H9 (cell line): ENCODE measurements at regions not wholly inside any gene's neighbourhood (a gene's known extent, or its start where the extent isn't known, plus 50 kb on each side); places are given as distances from the start of the nearest gene placed in this dataset.

Experiments
- DNase-seq: peaks from one replicate; pipeline ENCODE4 v3.0.0-alpha.2; 2017
- H2AFZ ChIP-seq: one replicate; pipeline ENCODE4 v1.6.1; 2013; ENCODE audit warnings: mild to moderate bottlenecking, low read length, control low read depth, moderate library complexity
- H2AK5ac ChIP-seq: 2 replicates; pipeline ENCODE4 v1.6.1; 2013; ENCODE audit warnings: low read length, control low read depth, mixed read lengths; ENCODE audit not compliant: insufficient read length
- H2BK120ac ChIP-seq: one replicate; pipeline ENCODE4 v1.6.1; 2013; ENCODE audit warnings: low read depth, mild to moderate bottlenecking, low read length, control low read depth, inconsistent platforms; ENCODE audit not compliant: poor library complexity, severe bottlenecking
- H2BK12ac ChIP-seq: 2 replicates; pipeline ENCODE4 v1.6.1; 2013; ENCODE audit warnings: low read length, control low read depth, mixed read lengths, low read depth; ENCODE audit not compliant: insufficient read length
- H2BK15ac ChIP-seq: 2 replicates; pipeline ENCODE4 v1.6.1; 2013; ENCODE audit warnings: low read depth, low read length, control low read depth
- H2BK20ac ChIP-seq: one replicate; pipeline ENCODE4 v1.6.1; 2013; ENCODE audit warnings: low read depth, mild to moderate bottlenecking, low read length, control low read depth, inconsistent platforms; ENCODE audit not compliant: poor library complexity, severe bottlenecking
- H2BK5ac ChIP-seq: 2 replicates; pipeline ENCODE4 v1.6.1; 2013; ENCODE audit warnings: low read length, control low read depth, mixed read lengths; ENCODE audit not compliant: insufficient read length
- H3K14ac ChIP-seq: 2 replicates; pipeline ENCODE4 v1.6.1; 2013; ENCODE audit warnings: low read length, control low read depth; ENCODE audit not compliant: insufficient read depth
- H3K18ac ChIP-seq: 2 replicates; pipeline ENCODE4 v1.6.1; 2013; ENCODE audit warnings: low read depth, mild to moderate bottlenecking, mixed read lengths, low read length, control low read depth; ENCODE audit not compliant: insufficient read length
- H3K23ac ChIP-seq: 2 replicates; pipeline ENCODE4 v1.6.1; 2013; ENCODE audit warnings: low read length, control low read depth, mixed read lengths, low read depth; ENCODE audit not compliant: insufficient read length
- H3K23me2 ChIP-seq: 2 replicates; pipeline ENCODE4 v1.6.1; 2013; ENCODE audit warnings: low read depth, mild to moderate bottlenecking, mixed read lengths, low read length, control low read depth; ENCODE audit not compliant: insufficient read length, poor library complexity, severe bottlenecking
- H3K27ac ChIP-seq: 2 replicates; pipeline ENCODE4 v1.5.1; 2013; ENCODE audit warnings: low read length, control low read depth, mixed read lengths, low read depth; ENCODE audit not compliant: insufficient read length
- H3K27me3 ChIP-seq: 2 replicates; pipeline ENCODE4 v1.6.1; 2013; ENCODE audit warnings: low read length, control low read depth, inconsistent platforms; ENCODE audit not compliant: insufficient read depth
- H3K4ac ChIP-seq: 2 replicates; pipeline ENCODE4 v1.6.1; 2013; ENCODE audit warnings: low read depth, mild to moderate bottlenecking, control low read depth, inconsistent platforms, low read length, moderate library complexity
- H3K4me1 ChIP-seq: 2 replicates; pipeline ENCODE4 v1.6.1; 2013; ENCODE audit warnings: low read length, control low read depth, inconsistent platforms; ENCODE audit not compliant: insufficient read depth
- H3K4me2 ChIP-seq: 2 replicates; pipeline ENCODE4 v1.6.1; 2013; ENCODE audit warnings: low read length, control low read depth, mixed read lengths; ENCODE audit not compliant: insufficient read length, insufficient read depth
- H3K56ac ChIP-seq: 2 replicates; pipeline ENCODE4 v1.6.1; 2013; ENCODE audit warnings: low read depth, mild to moderate bottlenecking, mixed read lengths, low read length, control low read depth; ENCODE audit not compliant: insufficient read length
- H3K79me1 ChIP-seq: 2 replicates; pipeline ENCODE4 v1.6.1; 2013; ENCODE audit warnings: low read depth, mild to moderate bottlenecking, moderate library complexity, low read length, control low read depth, inconsistent platforms; ENCODE audit not compliant: insufficient read depth, poor library complexity, severe bottlenecking
- H3K79me2 ChIP-seq: 2 replicates; pipeline ENCODE4 v1.6.1; 2013; ENCODE audit warnings: low read length, control low read depth, inconsistent platforms; ENCODE audit not compliant: insufficient read depth
- H3K9ac ChIP-seq: 2 replicates; pipeline ENCODE4 v1.6.1; 2013; ENCODE audit warnings: low read length, control low read depth, mixed read lengths; ENCODE audit not compliant: insufficient read length; ENCODE audit errors: extremely low read depth
- H3K9me3 ChIP-seq: one replicate; pipeline ENCODE4 v1.6.1; 2013; ENCODE audit warnings: low read depth, low read length, inconsistent platforms; ENCODE audit not compliant: control insufficient read depth
- H3T11ph ChIP-seq: one replicate; pipeline ENCODE4 v1.6.1; 2013; ENCODE audit warnings: mild to moderate bottlenecking, low read length, control low read depth, inconsistent platforms
- H4K20me1 ChIP-seq: one replicate; pipeline ENCODE4 v1.6.1; 2013; ENCODE audit not compliant: control insufficient read depth, insufficient read length, insufficient read depth
- H4K5ac ChIP-seq: 2 replicates; pipeline ENCODE4 v1.6.1; 2013; ENCODE audit warnings: low read depth, mild to moderate bottlenecking, mixed read lengths, low read length, control low read depth; ENCODE audit not compliant: insufficient read length
- H4K8ac ChIP-seq: replicated peaks from 2 replicates; pipeline ENCODE4 v1.6.1; 2013; ENCODE audit warnings: low read length, control low read depth, mixed read lengths, low read depth; ENCODE audit not compliant: insufficient read length
- H4K91ac ChIP-seq: 2 replicates; pipeline ENCODE4 v1.6.1; 2013; ENCODE audit warnings: low read depth, mild to moderate bottlenecking, moderate library complexity, mixed read lengths, low read length, control low read depth; ENCODE audit not compliant: insufficient read length
- H3K27ac Mint-ChIP-seq, 3 experiments: 2 replicates in 2 of 3; 3 replicates in 1 of 3; pipeline ENCODE4 v1.8.0; 2020 to 2021; ENCODE audit warnings: mixed read lengths in 3 of 3, mild to moderate bottlenecking in 1 of 3, moderate library complexity in 1 of 3
- H3K27me3 Mint-ChIP-seq: 2 replicates; pipeline ENCODE4 v1.8.0; 2021; ENCODE audit warnings: low read depth, mild to moderate bottlenecking, moderate library complexity, mixed read lengths
- H3K36me3 Mint-ChIP-seq, 3 experiments: 2 replicates in 2 of 3; 3 replicates in 1 of 3; pipeline ENCODE4 v1.8.0; 2020 to 2021; ENCODE audit warnings: low read depth in 3 of 3, mixed read lengths in 3 of 3; ENCODE audit not compliant: insufficient read depth in 1 of 3
- H3K4me1 Mint-ChIP-seq, 2 experiments: 2 replicates each; pipeline ENCODE4 v1.8.0; 2020; ENCODE audit warnings: mixed read lengths in 2 of 2
- H3K4me3 Mint-ChIP-seq, 2 experiments: 2 replicates in 1 of 2; 3 replicates in 1 of 2; pipeline ENCODE4 v1.8.0; 2020 to 2021; ENCODE audit warnings: mild to moderate bottlenecking in 2 of 2, mixed read lengths in 2 of 2, moderate library complexity in 1 of 2
- H3K9me3 Mint-ChIP-seq, 2 experiments: 2 replicates in 1 of 2; 3 replicates in 1 of 2; pipeline ENCODE4 v1.8.0; 2020; ENCODE audit warnings: mild to moderate bottlenecking in 2 of 2, mixed read lengths in 2 of 2, moderate library complexity in 1 of 2
- CTCF ChIP-seq: fragments of 200-600 bp; sonication (generic); conservative IDR thresholded peaks from 3 replicates; pipeline ENCODE4 v1.8.0; 2021; ENCODE audit warnings: antibody characterized with exemption, mild to moderate bottlenecking
- WGBS: extraction: QIAGEN DNeasy Blood & Tissue Kit; methylation state at CpG from one replicate; pipeline ENCODE4 v1.1.7; 2013; ENCODE audit warnings: missing lambda C conversion rate, low lambda C conversion rate, mixed read lengths; ENCODE audit not compliant: insufficient read length; ENCODE audit errors: extremely low coverage; 5-methylcytosine and 5-hydroxymethylcytosine counted together

- H4K20me1 ChIP-seq: no peaks in the 10 kb centered on the region
- H3K14ac ChIP-seq: no peak overlapping the region
- no peak overlapping the region for H3K56ac ChIP-seq
- Mint-ChIP-seq H3K27me3 (peaks cover 1% of the 10 kb centered on the region; the same call in 1 of the 2 replicates), H3K4me1 (no peaks in the 10 kb centered on the region), H3K9me3 (no peaks in the 10 kb centered on the region; a peak in 1 of 5 replicates), H3K4me3 (no peak overlapping the region), H3K36me3 (no peaks in the 10 kb centered on the region), H3K27ac (no peak overlapping the region)
- TF ChIP-seq CTCF: no peak
- no peaks in the 10 kb centered on the region for H3K4me1 ChIP-seq
- no peaks in the 10 kb centered on the region for H3K79me2 ChIP-seq
- H2AFZ ChIP-seq: no peak overlapping the region
- H2BK12ac ChIP-seq: no peak overlapping the region
- H3K9ac ChIP-seq: no peak overlapping the region
- no peak overlapping the region for H4K8ac ChIP-seq
- no peak overlapping the region for H4K5ac ChIP-seq
- H4K91ac ChIP-seq: no peak overlapping the region
- no peak overlapping the region for H3K4ac ChIP-seq
- no peaks in the 10 kb centered on the region for H3K27me3 ChIP-seq
- no peak for DNase-seq
- H3K27ac ChIP-seq: no peak overlapping the region
- H2AK5ac ChIP-seq: no peak overlapping the region
- H3T11ph ChIP-seq: no peak overlapping the region
- WGBS: no CpG with 5 or more reads among the region's 3 CpGs
- no peak overlapping the region for H2BK20ac ChIP-seq
- H2BK15ac ChIP-seq: no peak overlapping the region
- no peak overlapping the region for H3K23ac ChIP-seq
- H3K23me2 ChIP-seq: no peaks in the 10 kb centered on the region
- no peaks in the 10 kb centered on the region for H3K9me3 ChIP-seq
- no peak overlapping the region for H3K18ac ChIP-seq
- H3K4me2 ChIP-seq: no peak overlapping the region
- no peak overlapping the region for H2BK5ac ChIP-seq
- H2BK120ac ChIP-seq: no peak overlapping the region
- H3K79me1 ChIP-seq: no peaks in the 10 kb centered on the region
Measured at GRCh38 chr12:13630354-13630753, 351.0 kb downstream of the GRIN2B start.
